Dendritic cell treated with granulocyte-macrophage colony-stimulating factor and Interleukin-4, amounts not matched to agents 40 ng/mL and 50 ng/mL, for 4 days (primary cell): ENCODE measurements at regions not wholly inside any gene's neighbourhood (a gene's known extent, or its start where the extent isn't known, plus 50 kb on each side); places are given as distances from the start of the nearest gene placed in this dataset.
"Not testable (repeated sequence)": the region's sequence is repeated elsewhere in the genome, so short reads cannot be mapped to it uniquely, and the experiment has no call there.

Source experiments
- H3K27ac Mint-ChIP-seq: one replicate; pipeline ENCODE4 v1.8.0; 2022; ENCODE audit warnings: mild to moderate bottlenecking, mixed read lengths
- H3K27me3 Mint-ChIP-seq: one replicate; pipeline ENCODE4 v1.8.0; 2022; ENCODE audit warnings: mild to moderate bottlenecking, mixed read lengths
- H3K36me3 Mint-ChIP-seq: one replicate; pipeline ENCODE4 v1.8.0; 2022; ENCODE audit warnings: low read depth, mixed read lengths
- H3K4me1 Mint-ChIP-seq: one replicate; pipeline ENCODE4 v1.8.0; 2022; ENCODE audit warnings: low read depth, mixed read lengths
- H3K4me3 Mint-ChIP-seq: one replicate; pipeline ENCODE4 v1.8.0; 2022; ENCODE audit warnings: mild to moderate bottlenecking, moderate library complexity, mixed read lengths
- H3K9me3 Mint-ChIP-seq: one replicate; pipeline ENCODE4 v1.8.0; 2022; ENCODE audit warnings: mixed read lengths
- intact Hi-C: fragments of 100-400 bp; cut with micrococcal nuclease; formaldehyde crosslinking; loops from one replicate; pipeline ENCODE4 v1.15.0; 2022

DNA sequence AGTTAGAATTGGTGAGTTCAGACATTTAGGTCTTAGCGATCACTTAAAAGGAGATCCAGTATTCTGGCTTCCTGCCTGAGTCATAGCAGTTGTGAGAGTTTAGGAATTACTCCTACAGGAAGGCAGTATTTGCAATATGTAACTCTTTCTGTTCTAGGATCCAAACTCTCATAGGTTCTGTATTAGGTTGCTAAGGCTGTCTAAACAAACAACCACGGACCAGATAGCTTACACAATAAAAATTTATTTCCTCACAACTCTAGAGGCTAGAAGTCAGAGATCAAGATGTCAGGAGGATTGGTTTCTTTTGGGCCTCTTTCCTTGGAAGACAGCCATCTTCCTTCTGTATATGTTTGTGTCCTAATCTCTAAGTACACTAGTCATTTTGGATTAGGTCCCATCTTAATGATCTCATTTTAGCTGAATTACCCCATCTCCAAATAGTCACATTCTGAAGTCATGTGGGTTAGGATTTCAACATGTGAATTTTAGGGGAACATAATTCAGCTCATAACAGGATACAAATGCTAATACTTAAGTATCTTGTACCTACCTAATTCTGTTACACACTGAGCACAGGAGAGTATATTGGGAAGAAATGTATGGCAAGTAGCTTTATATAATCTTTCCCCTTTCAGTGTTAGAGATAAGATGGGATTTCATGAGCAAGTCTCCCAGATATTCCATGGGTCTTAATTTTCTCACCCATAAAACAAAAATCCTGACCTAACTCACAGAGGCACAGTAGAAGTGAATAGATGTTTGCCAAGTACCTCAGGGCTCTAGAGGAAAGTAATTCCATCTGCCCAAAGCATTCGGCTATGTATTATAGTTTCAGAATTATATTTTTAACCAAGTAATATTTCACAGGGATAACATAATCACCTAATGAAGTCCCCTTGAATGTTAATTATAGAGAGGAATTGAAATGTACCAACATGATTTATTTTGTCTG, 144.4 kb downstream of the PTBP2 start:
- Mint-ChIP-seq H3K27me3 (no peaks in the 10 kb centered on the region), H3K27ac (no peak overlapping the region), H3K4me1 (no peaks in the 10 kb centered on the region), H3K4me3 (no peak overlapping the region), H3K9me3 (peaks cover 13% of the 10 kb centered on the region), H3K36me3 (no peaks in the 10 kb centered on the region)
- intact Hi-C loops = no loop called here

DNA sequence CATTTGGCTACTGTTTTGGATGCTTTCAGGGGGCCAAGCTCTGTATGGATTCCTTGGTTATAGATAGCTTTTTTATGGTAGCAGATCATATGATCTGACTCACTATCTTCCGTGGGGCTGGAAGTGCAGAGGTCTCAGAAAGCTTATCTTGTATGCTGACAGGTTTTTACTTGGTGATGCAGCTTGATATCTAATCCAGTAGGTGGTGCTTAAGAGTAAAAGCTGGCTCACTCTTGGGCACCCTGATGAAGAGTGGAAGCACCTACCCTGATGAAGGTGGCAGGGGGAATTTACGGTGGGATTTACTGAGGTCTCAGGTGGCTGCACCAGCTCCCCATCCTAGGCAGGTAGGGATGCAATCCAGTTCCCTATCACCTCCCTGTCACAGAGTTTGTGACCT, 151.2 kb downstream of the PTBP2 start:
- no peaks in the 10 kb centered on the region for H3K36me3 Mint-ChIP-seq
- H3K4me1 Mint-ChIP-seq = no peaks in the 10 kb centered on the region
- intact Hi-C loops = no loop called here
- peaks cover 34% of the 10 kb centered on the region for H3K9me3 Mint-ChIP-seq
- H3K4me3 Mint-ChIP-seq = no peak overlapping the region
- no peak overlapping the region for H3K27ac Mint-ChIP-seq
- no peaks in the 10 kb centered on the region for H3K27me3 Mint-ChIP-seq

DNA sequence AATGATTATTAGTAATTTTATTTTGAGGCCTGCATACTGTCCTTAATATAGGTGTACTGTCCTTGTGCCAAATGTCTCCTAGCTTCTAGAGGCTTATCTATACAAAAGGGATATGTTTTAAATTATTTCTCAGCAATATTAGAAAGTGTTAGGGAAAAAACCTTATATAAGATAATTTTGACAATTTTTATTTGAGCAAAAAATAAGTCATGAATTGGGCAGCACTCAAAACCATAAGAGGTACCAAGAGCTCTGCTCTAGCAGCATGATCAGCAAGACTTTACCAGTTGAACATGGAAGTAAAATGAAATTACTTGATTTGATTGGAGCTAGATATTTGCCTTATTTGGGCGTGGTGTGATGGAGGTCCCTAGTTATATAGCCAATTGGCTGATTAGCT, 157.1 kb downstream of the PTBP2 start:
- H3K36me3 Mint-ChIP-seq = no peaks in the 10 kb centered on the region
- intact Hi-C loops = no loop called here
- no peaks in the 10 kb centered on the region for H3K4me1 Mint-ChIP-seq
- no peak overlapping the region for H3K4me3 Mint-ChIP-seq
- H3K27me3 Mint-ChIP-seq = no peaks in the 10 kb centered on the region
- H3K27ac Mint-ChIP-seq = no peak overlapping the region
- no peaks in the 10 kb centered on the region for H3K9me3 Mint-ChIP-seq

DNA sequence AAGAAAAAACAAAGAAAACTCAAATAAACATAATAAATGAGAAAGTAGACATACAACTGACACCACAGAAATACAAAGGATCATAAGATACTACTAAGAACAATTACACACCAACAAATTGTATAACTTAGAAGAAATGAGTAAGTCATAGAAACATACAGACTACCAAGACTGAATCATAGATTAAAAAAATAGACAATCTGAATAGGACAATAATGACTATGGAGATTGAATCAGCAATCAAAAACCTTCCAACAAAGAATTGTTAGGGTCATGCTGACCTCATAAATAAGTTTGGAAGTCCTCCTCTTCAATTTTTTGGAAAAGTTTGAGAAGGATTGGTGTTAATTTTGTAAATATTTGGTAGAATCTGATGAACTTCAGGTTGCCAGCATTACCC, 159.0 kb downstream of the PTBP2 start:
- Mint-ChIP-seq H3K27ac (no peak overlapping the region), H3K36me3 (no peaks in the 10 kb centered on the region), H3K27me3 (no peaks in the 10 kb centered on the region), H3K4me1 (no peaks in the 10 kb centered on the region), H3K4me3 (no peak overlapping the region), H3K9me3 (peaks cover 9% of the 10 kb centered on the region)
- intact Hi-C loops = no loop called here

DNA sequence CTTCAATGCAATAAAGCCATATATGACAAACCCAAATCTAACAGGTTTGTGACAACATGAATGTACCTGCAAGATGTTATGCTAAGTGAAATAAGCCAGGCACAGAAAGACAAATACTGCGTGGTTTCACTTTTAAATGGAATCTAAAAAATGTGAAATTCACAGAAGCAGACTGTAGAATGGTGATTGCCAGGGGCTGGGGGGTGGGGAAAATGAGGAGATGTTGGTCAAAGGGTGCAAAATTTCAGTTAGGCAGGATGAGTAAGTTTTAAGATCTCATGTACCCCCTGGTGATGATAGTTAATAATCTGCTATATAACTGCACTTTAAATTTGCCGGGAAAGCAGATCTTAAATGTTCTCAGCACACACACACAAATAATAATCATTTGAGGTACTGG, 160.5 kb downstream of the PTBP2 start:
- no peak overlapping the region for H3K27ac Mint-ChIP-seq
- no peaks in the 10 kb centered on the region for H3K4me1 Mint-ChIP-seq
- no peaks in the 10 kb centered on the region for H3K36me3 Mint-ChIP-seq
- peaks cover 9% of the 10 kb centered on the region for H3K9me3 Mint-ChIP-seq
- intact Hi-C loops = no loop called here
- H3K27me3 Mint-ChIP-seq = no peaks in the 10 kb centered on the region
- H3K4me3 Mint-ChIP-seq = no peak overlapping the region

DNA sequence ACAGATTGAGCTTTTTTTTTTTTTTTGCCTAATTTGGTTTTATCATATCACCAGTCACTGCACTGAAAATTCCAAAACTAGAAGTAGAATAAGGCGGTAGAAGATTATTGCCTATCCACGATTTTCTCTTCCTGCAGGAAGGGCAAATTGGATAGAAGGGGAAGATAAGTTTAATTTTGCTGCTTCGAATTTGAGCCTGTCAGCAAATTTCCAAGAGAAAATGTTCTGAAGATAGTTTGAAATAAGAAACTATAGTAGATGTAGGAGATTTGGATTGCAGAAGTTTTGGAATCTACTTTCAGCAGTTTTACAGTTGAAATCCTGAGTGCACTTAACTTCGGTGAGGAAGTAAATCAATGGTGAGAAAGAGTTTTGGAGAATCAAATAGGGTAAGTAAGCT, 164.9 kb downstream of the PTBP2 start:
- peaks cover 31% of the 10 kb centered on the region for H3K9me3 Mint-ChIP-seq
- intact Hi-C loops = no loop called here
- no peaks in the 10 kb centered on the region for H3K4me1 Mint-ChIP-seq
- H3K36me3 Mint-ChIP-seq = no peaks in the 10 kb centered on the region
- H3K27me3 Mint-ChIP-seq = no peaks in the 10 kb centered on the region
- H3K4me3 Mint-ChIP-seq = no peak overlapping the region
- H3K27ac Mint-ChIP-seq = no peak overlapping the region

DNA sequence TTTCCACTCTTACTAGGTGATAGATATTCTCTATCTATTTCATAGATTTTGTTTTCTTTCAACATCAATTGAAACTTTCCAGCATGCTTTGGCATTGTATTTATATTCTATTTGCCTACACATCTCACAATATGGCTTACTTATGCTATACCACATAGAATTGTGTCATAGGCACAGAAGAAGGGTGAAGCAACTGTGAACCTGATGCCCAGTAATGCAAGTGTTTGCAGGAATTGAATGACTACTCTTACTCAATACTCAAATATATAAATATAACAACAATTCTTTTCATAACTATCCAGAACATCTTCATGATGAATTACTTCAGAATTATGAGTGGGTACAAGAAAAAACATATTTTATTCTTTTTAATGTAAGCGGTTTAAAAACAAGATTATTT, 165.9 kb downstream of the PTBP2 start:
- Mint-ChIP-seq H3K9me3 (peaks cover 39% of the 10 kb centered on the region), H3K27ac (no peak overlapping the region), H3K4me3 (no peak overlapping the region), H3K27me3 (no peaks in the 10 kb centered on the region), H3K4me1 (no peaks in the 10 kb centered on the region), H3K36me3 (no peaks in the 10 kb centered on the region)
- intact Hi-C loops = no loop called here

DNA sequence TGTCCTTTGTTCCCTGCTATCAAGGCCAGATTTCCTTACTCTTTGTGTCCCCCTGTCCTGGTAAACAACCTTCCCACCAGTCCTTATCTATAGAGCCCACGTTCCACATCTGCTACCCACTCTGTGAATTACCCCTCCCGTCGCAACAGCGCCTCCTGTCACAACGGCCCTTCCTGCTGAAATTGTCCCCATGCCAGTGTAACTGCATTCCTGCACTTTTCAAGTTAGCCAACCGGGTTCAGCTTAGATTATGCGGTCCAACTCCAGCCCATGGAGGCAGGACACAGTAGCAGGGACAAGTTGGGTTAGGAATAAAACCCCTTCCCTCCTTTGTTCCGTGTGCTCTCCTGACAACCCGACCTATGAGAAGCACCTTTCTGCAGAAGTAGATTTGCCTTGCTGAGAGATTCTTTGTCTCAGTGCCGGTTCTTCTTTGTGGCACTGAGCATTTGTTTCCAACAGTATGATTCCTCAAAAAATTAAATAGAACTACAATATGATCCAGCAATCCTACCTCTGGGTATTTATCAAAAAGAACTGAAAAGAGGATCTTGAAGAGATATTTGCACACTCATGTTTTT, 180.3 kb downstream of the PTBP2 start:
- Mint-ChIP-seq H3K9me3 (peaks cover 48% of the 10 kb centered on the region), H3K27me3 (no peaks in the 10 kb centered on the region), H3K4me1 (no peaks in the 10 kb centered on the region), H3K4me3 (no peak overlapping the region), H3K36me3 (no peaks in the 10 kb centered on the region), H3K27ac (no peak overlapping the region)
- intact Hi-C loops = no loop called here

DNA sequence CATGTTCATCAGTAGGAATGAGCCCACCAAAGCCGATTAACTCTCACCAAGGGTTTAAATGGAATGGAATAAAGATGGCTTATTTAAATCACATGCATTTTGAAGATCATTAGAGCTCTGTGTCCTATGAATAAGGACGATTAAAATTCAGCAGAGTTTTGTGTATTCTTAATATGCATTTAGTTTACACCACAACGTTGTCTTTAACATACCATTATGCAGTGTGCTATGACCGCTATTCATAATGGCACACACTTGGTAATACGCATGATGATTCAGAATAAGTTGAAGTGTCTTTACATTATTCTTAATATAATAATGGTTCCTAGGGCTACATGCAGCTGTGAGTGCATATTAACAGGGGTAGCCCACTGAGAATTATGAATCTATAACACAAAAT, 190.7 kb downstream of the PTBP2 start:
- H3K9me3 Mint-ChIP-seq = peaks cover 23% of the 10 kb centered on the region
- H3K4me3 Mint-ChIP-seq = no peak overlapping the region
- H3K27ac Mint-ChIP-seq = no peak overlapping the region
- H3K27me3 Mint-ChIP-seq = no peaks in the 10 kb centered on the region
- H3K36me3 Mint-ChIP-seq = no peaks in the 10 kb centered on the region
- H3K4me1 Mint-ChIP-seq = no peaks in the 10 kb centered on the region
- intact Hi-C loops = no loop called here

DNA sequence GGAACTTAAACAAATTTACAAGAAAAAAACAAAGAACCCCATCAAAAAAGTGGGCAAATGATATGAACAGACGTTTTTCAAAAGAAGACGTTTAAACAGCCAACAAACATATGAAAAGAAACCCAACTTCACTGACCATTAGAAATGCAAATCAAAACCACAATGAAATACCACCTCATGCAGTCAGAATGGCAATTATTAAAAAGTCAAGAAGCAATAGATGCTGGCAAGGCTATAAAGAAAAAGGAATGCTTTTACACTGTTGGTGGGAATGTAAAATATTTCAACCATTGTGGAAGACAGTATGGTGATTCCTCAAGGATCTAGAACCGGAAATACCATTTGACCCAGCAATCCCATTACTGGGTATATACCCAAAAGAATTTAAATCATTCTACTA, 194.1 kb downstream of the PTBP2 start:
- H3K9me3 Mint-ChIP-seq = peaks cover 41% of the 10 kb centered on the region
- H3K4me3 Mint-ChIP-seq, H3K36me3 Mint-ChIP-seq, intact Hi-C loops, H3K27ac Mint-ChIP-seq, H3K27me3 Mint-ChIP-seq, H3K4me1 Mint-ChIP-seq: not testable (repeated sequence)

DNA sequence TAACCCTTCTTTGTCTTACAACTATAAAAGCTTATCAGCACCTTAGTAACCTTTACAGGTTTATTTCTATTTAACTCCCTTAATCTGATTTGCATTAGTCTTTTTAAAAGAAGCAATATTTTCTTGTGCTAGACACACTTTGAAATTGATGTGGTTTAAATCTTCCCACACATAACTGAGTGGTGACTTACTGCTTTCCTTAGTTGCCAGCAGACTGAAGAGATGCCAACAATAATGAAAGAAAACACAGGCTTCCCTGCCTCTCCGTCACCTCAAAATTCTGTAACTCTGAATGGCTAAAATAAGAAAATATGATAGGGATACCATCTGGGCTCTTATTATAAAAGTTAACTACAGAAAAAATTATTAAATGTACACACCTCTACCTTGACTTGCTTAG, 196.8 kb downstream of the PTBP2 start:
- Mint-ChIP-seq H3K9me3 (peaks cover 57% of the 10 kb centered on the region), H3K4me3 (no peak overlapping the region), H3K36me3 (no peaks in the 10 kb centered on the region), H3K27ac (no peak overlapping the region), H3K27me3 (no peaks in the 10 kb centered on the region), H3K4me1 (no peaks in the 10 kb centered on the region)
- intact Hi-C loops = no loop called here

DNA sequence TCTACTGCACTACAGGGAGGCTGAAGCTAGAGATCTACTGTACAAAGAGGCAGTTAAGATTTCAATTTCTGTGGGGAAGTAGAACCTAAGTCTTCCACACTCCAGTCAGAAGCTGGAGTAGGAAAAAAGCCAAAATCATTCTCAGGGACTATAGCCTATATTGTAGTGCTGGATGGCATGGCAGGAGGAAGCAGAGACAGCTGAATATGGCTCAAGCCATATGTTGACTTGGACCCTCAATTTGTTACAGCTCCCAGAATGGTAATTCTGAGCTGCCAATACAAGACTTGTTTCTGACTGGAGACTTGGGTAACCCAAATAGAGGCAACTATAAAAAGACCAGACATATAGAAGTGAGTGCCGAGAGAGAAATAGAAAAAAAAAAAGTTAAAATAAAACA, 200.6 kb downstream of the PTBP2 start:
- H3K9me3 Mint-ChIP-seq = peaks cover 48% of the 10 kb centered on the region
- H3K27ac Mint-ChIP-seq = no peak overlapping the region
- no peaks in the 10 kb centered on the region for H3K4me1 Mint-ChIP-seq
- no peaks in the 10 kb centered on the region for H3K27me3 Mint-ChIP-seq
- intact Hi-C loops = no loop called here
- H3K36me3 Mint-ChIP-seq = no peaks in the 10 kb centered on the region
- no peak overlapping the region for H3K4me3 Mint-ChIP-seq

DNA sequence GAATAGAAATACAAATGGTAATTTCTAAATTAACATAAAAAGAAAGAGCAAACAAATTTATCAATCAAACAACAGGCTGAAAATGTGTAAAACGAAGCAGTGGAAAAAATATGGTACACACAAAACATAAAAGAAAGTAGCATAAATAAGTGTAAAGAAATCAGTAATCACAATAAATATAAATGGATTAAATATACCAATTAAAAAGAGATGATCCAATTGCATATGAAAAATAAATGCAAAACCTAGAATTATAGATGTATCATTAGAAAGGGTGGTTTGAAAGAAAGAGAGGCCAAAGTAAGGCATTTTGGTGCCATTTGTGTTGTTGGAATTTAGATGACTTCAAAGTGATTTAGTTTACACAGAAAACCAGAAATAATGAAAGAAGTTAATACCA, 202.2 kb downstream of the PTBP2 start:
- Mint-ChIP-seq H3K27me3 (no peaks in the 10 kb centered on the region), H3K4me3 (no peak overlapping the region), H3K27ac (no peak overlapping the region), H3K4me1 (no peaks in the 10 kb centered on the region), H3K36me3 (no peaks in the 10 kb centered on the region), H3K9me3 (peaks cover 41% of the 10 kb centered on the region)
- intact Hi-C loops = no loop called here

DNA sequence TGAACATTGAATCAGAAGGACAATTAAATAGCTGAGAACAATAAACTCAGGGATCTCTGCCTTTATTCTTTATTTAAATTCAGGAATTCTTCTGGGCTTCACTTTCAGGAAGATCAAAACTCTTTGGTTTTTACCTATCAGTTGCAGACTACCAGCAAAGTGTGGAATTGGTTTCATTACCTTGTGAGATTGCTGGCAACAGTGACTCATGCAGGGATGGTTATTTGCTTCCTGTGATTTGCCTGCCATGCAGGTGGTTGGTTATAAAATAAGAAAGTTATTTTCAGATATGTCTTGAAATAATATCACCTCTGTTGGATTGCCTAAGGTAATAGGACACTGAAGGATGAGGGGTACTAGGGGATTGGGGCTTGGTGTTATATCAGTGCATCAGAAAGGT, 204.6 kb downstream of the PTBP2 start:
- no peak overlapping the region for H3K27ac Mint-ChIP-seq
- no peak overlapping the region for H3K4me3 Mint-ChIP-seq
- peaks cover 25% of the 10 kb centered on the region for H3K9me3 Mint-ChIP-seq
- intact Hi-C loops = no loop called here
- H3K27me3 Mint-ChIP-seq = no peaks in the 10 kb centered on the region
- H3K36me3 Mint-ChIP-seq = no peaks in the 10 kb centered on the region
- H3K4me1 Mint-ChIP-seq = no peaks in the 10 kb centered on the region

DNA sequence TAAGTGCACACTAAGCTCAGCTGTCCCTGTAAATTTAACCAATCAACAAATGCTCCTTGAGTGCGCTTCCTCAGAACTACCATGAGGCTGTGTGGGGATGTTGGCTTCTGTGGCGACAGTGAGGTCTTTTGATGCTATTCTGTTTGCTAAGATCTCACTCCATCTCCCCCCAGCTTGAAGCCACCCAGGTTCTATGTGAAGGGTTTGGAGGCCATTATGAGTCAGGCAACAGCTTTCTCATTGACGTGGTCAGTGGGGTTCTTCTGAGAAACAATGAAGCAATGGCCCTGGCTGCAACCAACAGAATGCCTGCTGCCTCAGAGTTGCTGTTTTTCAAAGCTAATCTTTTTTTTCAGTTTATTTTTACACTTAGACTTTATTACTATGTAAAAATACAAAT, 205.5 kb downstream of the PTBP2 start:
- H3K27ac Mint-ChIP-seq = no peak overlapping the region
- no peak overlapping the region for H3K4me3 Mint-ChIP-seq
- no peaks in the 10 kb centered on the region for H3K36me3 Mint-ChIP-seq
- H3K9me3 Mint-ChIP-seq = peaks cover 25% of the 10 kb centered on the region
- H3K27me3 Mint-ChIP-seq = no peaks in the 10 kb centered on the region
- intact Hi-C loops = no loop called here
- H3K4me1 Mint-ChIP-seq = no peaks in the 10 kb centered on the region
